NCI-H1930 (cell line): ENCODE measurements at regions not wholly inside any gene's neighbourhood (a gene's known extent, or its start where the extent isn't known, plus 50 kb on each side); places are given as distances from the start of the nearest gene placed in this dataset.

Experiments
- DNase-seq, 2 experiments: peaks; one replicate each; lab custom pipeline; 2025; lab: John Stamatoyannopoulos, UW

DNA sequence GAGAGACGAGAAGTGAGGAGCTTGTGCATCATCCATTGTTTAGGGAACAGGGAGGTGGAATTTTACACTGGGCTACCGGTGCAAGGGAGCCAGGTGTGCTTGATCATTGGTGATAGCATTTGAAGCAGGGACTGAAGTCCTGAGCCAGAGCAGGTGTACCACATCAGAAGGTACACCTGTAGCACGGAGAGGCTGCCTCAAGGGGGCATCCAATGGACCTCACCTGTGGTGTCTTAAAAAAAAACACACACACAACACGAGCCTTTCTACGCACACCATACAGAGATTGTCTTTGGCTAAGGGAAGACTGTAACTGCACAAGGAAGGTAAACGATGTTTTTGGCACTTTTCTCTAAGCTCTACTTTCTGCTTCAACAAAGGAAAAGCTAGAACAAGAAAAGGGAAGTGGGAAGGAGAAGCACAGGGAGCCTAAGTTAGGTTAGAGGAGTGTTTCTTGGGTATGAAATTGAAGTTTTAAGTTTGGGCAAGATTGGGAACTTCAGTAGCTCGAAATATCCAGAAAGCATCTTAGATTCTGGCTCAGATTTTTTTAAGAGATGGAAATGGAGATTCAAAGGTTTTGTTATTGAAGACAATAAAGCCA lies 334.3 kb upstream of the FBXO33 start:
- DNase-seq: no peak

DNA sequence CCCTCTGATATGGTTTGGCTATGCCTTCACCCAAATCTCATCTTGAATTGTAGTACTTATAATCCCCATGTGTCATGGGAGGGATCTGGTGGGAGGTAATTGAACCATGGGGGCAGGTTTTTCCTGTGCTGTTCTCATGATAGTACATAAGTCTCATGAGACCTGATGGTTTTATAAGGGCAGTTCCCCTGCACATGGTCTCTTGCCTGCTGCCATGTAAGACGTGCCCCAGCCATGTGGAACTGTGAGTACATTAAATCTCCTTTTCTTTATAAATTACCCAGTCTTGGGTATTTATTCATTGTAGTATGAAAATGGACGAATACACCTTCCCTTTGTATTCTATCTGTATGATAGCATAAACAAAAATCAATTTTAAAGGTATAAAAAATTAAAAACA lies 333.4 kb upstream of the FBXO33 start:
- DNase-seq: no peak

DNA sequence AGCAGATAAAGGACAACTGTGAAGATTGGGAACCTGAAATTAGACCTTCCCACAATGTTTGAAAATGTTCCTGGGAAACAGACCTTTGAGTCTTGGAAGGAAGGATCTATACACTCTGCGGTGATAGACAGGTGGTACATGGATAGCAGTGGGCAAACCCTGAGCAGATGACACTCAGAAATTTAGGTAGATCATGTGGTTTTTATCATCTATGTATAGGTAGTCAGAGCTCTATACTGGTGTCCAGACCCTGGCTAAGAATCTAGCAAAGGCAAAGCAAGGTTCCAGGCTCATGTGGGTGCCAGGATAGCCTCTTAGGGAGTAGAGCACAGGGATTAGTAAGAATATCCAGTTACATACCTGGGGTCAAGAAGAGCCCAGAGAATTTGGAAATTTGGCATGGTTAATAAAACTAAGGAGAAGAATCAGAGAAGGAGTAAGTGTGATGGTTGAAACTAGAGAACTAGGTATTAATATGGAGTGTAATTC lies 331.2 kb upstream of the FBXO33 start:
- no peak for DNase-seq

DNA sequence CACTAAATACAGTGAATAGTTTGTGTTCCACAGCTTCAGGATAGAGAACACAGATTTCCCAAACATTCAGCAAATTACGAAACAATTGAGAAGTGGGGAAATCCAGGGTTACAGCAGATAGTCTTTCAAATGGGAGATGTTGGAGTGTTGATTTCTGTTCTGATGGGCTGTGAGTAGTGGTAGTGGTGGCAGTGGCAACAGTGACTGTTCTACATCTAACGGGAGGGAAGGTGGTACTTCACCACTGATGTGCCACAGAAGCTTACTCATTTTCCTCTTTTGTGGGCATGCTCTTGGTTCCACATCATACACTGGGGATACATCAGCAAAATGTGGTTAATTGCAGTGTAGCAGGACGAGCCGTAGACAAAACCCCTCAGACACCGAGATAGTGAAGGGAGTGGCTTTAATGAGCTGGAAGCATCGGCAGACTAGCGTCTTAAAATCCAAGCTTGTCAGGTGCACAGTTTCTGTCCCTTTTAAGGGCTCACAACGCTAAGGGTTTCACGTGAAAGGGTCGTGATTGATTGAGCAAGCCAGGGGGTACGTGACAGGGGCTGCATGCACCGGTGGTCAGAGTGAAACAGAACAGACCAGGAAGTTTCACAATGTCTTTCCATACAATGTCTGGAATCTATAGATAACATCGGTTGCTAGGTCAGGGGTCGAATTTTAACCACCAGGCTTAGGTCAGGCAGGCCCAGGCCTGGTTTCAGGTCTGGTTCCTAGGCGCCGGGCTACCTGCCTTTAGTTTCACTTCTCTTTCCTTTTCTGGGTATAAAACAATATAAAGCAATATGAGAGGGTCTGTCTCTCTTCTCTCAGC lies 330.6 kb upstream of the FBXO33 start:
- no peak for DNase-seq

DNA sequence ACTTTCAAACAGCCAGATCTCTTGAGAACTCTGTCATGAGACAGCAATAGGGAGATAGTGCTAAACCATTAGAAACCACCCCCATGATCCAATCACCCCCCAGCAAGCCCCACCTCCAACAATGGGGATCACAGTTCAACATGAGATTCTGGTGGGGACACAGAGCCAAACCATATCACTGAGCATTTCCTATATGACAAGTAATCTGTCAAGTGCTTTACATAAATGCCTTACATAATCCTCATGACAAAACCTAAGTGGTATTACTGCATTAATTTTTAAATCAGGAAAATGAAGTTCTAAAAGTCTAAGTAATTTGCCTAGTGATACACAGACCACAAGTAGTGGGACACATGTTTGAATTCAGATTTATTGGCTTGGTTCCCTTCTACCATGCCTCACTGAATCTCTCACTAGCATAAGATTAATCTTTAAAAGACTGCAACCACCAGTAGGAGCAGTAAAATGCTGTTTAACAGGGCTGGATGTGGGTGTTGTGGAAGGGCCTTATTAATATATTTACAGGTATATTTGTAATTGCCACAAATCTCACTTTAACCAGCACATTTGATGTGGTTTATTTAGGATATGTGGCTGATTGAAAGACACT lies 323.1 kb upstream of the FBXO33 start:
- no peak for DNase-seq

DNA sequence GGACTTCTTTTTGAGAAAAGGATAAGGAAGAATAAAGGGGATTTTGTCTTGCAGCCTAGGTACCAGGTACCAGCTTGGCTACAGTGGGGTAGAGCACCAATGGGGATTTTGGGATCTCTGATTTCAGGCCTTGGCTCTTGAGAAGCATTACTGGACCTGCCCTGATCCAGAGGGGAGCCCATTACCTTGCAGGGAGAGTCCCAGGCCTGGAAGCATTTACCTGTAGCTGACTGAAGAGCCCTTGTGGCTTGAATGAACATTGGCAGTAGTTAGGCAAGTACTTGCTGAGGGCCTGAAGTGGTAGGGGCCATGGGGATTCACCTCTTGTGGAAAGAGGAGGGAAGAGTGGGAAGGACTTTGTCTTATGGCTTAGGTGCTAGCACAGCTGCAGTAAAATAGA lies 308.2 kb upstream of the FBXO33 start:
- no peak for DNase-seq

DNA sequence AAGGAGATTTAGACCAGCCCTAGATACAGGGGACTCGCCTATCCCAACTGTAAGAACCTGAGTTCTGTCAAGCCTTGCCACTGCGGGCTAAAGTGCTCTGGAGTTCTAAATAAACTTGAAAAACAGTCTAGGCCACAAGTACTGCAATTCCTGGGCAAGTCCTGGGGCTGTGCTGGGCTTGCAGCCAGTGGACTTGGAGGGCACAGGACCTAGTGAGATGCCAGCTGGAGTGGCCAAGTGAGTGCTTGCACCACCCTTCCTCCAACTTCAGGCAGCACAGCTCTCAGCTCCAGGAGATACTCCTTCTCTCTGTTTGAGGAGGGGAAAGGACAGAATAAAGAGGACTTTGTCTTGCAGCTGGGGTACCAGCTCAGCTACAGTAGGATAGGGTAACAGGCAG lies 307.6 kb upstream of the FBXO33 start:
- no peak for DNase-seq

DNA sequence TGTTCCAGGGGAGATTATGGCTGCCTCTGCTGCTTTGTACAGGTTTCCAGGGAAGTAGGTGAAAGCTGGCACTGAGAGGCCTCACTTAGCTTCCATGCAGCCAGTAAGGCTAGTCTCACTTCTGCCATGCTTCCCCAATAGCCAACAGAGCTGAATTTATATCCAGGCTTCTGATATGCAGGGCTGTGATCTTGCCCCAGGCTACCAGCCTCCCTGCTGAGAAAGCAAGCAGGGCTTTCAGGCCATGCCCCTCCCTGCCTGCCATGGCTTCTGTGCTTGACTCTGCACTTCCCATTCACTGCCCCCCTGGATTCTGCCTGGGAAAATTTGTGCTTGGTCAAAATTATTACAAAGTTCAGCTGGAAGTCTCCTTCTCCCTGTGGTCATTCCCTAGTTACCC lies 302.1 kb upstream of the FBXO33 start:
- no peak for DNase-seq

DNA sequence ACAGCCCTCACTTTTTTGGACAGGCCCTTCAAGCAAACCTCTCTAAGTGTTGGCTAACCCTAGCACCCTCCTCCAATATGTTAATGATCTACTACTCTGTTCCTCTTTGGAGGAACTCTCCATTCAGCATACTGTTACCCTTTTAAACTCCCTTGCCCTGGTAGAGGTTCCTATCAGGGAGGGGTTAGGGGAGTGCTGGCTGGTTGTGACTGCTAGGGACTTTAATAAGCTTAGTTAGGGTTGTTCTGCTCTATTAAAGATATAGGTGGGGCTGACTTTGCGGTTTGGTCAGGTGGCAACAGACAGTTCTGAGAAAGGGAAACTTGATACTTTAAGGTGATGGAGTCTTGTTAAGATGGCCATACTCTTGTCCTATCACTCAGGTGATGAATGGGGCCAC lies 301.5 kb upstream of the FBXO33 start:
- no peak for DNase-seq

DNA sequence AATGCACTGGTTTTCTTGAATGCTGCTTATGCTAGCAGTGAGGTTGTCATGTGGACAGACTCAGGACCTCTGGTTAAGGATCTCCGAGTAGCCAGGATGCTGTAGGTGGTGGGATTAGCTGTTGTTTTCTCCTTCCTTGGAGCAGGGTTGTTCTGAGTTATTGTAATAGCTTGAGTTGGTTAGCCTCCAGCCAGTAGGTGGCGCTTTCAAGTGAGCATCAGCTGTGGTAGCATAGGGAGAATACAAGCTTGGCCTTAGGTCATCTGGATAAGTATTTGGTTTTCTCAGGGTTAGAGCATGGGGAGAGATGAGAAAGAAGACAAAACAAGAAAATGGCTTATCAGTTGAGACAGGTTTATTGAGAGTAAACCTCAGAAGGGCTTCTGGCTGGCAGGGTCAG lies 299.7 kb upstream of the FBXO33 start:
- no peak for DNase-seq

DNA sequence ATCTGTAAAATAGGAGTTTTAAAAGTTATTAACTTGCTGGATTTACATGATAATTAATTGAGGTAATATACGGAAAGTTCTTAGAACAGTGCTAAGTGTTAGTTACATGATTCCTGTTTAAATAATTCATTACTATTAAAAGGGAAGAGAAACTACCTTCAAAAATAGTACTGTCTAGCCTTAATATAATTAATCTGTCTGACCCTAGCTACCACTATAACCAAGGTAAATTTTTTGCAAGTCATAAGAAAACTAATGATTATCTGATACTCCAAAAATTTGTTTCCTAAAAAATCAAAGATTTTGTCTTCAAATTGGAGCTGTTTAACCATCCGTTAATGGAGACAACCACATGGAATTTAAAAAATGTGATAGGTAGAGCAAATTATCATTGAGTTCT lies 294.3 kb upstream of the FBXO33 start:
- no peak for DNase-seq

DNA sequence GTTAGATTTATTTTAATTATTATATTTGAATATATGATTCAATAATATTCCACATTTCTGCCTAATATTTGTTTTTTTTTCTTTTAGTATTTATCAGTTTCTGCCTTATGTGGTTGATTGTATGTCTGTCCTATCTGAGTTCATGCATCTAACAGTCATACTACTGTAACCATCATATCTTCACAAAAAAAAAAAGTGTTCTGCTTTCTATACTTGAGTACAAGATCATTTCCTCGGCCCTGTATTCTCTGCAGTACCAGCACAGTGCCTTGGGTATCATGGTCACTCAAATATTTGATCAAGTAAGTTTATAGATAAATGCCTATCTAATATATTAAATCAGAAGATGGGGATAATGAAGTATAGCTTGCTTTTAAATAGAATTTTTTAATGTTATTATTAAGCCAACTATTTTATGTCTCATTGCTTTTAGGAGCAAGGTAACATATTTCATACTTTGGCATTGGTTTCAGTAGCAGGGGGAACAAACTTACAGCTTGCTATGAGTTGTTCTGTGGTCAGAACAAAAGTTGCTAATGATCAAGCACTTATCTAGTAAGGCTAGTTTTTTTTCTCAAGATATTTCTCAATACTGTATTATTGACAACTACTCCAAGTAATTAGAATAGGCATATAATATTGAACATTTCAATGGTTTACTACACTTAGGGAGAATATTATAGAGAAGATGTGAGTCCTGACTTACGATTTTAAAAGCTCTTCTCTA lies 290.5 kb upstream of the FBXO33 start:
- DNase-seq: no peak

DNA sequence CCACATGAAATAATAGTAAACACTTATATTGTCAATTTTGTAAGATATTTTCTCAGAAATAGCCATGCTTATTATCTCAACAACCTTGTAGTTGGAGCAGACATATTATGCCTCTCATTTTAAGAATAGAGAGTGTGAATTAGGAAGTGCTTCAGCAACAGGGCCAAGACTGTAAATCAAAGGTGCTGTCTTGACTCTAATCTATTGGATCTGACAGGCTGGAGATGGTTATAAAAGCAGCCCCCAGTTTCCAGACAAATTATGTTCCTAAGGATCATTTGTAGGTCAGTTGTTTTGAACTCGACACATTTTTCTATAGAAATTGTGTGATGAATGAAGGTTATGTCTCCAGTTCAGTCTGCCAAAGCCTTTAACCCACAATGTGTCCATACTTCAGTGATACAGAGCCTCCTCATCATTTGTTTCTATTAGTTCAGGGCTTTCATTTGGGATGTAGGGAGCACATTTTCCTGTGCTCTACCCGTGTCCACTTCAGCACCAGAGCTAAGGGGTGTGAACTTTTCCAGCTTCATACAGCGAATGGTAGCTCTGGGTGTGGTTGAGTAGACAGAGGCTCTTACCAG lies 284.8 kb upstream of the FBXO33 start:
- DNase-seq: no peak

DNA sequence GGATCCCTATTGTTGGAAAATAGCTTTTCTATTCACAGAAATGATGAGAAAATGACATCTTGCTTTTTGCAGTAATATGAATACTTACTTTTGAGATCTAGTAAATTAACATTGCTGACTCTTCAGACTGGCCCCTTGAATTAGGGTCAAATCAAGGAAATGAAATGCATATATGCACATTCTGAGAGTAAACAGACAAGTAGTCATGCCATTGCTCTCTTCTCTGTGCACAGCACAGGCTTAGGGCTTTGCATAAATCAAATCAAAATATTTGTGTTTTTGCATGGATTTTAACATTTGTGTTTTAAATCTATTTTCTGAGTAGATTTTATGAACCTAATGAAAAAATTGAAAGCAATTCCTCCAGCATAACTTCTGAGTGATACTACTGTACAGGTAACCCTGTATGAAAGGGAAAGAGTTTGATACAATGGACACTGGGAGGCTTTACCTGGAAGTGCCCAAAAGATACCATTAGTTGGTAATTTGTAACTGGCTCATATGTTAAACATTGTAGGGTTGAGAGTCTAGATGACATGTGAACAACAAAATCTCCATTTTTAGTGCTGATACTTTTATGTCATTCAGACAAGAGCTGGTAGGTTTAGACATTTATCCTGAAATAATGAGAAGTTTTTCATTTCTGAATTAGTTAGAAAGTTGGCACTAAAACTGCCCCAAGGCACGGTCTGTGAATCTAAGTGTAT lies 280.2 kb upstream of the FBXO33 start:
- DNase-seq: no peak

DNA sequence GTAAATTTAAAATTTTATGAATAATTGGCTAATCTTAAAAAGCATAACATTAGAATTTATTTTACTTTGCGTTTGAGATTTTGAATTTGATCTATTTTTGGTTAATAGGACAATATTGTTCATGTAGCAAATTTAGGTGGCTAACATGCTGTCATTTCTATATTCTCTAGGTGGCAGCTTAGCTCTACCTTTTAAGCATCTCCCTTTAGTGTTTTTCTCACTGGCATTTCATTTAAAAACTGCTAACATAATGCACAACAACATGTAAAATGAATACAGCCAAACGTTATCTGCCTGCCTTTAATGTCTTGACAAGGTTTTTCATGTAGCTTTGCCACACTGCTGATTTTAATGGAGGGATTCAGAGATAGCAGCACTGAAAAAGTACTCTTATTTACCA lies 272.4 kb upstream of the FBXO33 start:
- DNase-seq: no peak

DNA sequence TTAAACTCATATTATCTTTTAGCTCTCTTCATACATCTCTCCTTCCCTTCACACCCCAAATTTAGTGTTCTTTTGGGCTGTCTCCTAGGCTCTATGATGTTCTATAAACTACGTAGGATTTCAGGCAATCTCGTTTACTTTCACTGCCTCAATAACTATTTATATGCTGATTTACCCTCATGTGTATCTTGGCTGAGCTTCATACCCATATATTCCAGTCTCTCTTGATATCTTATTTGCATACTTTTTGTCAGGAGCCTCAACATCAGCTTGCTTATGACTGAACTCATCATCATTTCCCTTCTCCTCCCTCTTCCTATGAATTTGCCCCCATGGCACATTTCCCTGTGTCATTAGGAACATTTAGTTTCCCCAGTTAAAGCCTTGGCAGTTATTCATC lies 262.1 kb upstream of the FBXO33 start:
- DNase-seq: no peak

DNA sequence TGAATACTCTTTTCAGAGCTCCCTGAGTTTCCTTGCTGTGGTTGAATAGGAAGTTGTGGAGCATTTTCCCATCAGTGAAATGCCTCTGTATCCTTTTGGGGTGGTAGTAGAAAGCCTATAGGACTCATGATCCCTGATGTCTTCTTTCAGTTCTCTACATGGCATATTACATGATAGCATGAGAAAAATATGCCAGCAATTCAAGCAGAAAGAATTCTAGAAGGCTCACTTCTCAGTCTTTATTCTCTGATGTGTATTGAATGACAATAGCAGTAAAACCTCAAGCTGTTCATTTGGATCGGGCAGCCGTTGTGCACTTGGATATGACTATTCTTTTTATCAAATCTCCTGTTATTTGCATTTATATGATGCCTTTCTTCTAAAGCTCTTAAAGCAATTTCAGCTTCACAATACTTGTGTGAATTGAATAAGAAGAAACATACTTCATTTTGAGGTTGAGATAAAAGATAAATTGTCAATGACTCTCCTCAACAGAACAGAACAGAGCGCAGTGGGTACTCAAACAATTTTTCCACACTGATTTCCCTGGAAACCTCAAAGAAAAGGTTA lies 251.5 kb upstream of the FBXO33 start:
- no peak for DNase-seq

DNA sequence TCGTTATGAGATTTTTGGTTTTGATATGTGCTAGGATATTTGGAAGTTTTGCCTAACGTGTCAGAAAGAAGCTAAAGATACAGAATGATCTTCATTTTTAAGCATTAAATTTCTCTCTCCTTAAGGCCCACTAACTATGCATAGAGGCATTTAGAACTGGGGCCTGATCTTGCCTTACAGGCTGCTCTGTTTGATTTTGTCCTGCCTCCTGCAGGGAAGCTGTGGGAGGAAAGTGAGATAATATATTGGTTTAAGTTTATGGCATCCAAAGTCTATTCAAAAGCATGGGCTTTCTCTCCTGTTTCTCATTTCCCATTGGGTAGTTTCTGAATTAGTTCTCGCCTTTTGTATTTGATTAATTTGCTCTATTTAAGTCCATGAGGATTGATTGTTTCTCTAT lies 250.3 kb upstream of the FBXO33 start:
- DNase-seq: no peak

DNA sequence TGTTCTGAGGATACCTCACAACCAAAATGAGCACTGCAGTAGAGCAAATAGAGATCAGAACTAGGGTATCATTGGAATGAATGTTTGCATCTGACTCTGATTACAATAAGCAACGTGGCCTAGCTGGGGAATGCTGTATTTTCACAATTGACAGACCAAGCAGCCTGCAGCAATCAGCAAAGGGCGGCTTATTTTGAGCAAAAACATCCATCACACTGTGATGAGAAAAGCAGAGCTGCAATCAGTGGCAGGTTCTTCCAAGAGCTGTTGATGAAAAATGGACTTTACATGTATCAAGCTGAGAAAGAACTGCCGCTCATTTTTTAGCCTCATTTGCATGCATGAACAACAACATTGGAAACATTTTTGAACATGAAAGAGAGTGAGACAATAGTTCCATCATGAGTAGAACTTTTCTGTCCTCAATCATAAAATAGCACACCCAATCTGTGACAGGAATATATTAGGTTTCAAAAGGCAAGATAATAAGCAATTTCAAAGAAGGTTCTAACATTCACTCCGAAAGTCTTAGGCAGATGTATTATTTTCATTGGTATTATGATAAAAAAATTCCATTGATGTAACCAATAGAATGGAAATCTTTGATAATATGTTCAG lies 249.7 kb upstream of the FBXO33 start:
- DNase-seq: no peak

DNA sequence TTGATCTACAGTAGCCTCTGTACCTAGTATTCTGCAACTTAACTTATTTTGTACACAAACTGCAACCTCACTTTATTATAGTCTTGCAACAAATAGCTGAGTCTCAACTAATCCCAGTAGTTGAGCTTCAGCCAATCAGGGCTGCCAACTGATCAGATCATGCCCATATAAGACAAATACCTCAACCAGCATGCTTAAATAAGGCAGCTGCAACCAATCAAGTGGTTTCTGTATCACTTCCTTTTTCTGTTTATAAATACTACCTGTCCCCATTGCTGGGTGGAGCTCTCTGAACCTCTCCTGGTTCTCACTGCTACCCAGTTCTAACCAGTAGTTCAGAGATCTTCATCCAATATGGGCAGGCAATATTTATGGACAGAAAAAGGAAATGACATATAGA lies 248.5 kb upstream of the FBXO33 start:
- no peak for DNase-seq

DNA sequence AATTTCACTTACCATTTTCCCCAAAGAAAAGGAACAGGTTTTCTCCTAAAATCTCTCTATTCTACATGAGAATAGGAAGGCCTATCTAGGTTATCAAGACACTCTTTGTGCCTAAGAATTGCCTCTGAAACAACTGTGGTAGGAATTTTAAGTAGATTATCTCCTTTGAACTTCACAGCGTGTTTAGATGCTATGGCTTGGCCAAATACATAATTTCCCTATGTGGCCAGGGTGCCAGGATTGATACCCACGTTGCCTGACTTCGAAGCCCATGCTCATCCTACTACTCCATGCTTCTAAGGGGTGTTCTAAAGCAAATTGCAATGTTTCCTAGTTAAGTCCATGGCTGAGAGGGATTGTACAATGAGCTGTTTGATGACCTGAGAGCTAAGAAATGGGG lies 241.5 kb upstream of the FBXO33 start:
- DNase-seq: no peak
